NCI-H1436 treated with DMSO at 0.1 percent for 48 hours (cell line): ENCODE measurements at regions not wholly inside any gene's neighbourhood (a gene's known extent, or its start where the extent isn't known, plus 50 kb on each side); places are given as distances from the start of the nearest gene placed in this dataset.

Experiments
- DNase-seq: peaks from one replicate; lab custom pipeline; 2025; lab: John Stamatoyannopoulos, UW

- no peak for DNase-seq
These were observed 103.8 kb upstream of the MME start for GRCh38 chr3:154976072-154976983.

DNA sequence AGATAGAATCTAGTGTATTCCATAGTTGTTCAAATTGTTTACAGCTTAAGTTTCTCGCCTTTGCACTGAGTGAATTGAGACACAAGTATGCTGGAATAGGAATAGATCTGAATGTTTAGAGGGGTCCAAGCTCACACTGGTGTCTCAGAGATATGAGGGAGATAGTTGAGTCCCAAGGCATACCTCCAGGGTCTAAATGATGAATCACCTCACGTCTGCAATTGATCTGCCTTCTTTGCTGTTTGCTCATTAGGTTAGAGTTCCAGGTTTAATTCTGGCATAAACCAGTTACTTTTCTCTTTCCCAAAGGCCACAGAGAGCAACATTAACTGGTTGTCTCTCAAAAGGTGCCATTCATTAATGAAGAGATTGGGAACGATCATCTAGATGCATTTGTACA, 106.3 kb upstream of the MME start:
- no peak for DNase-seq

- no peak for DNase-seq
These were observed 107.2 kb upstream of the MME start for GRCh38 chr3:154972951-154973350.

- DNase-seq, result no peak
These were observed 108.3 kb upstream of the MME start for GRCh38 chr3:154971771-154972326.

DNA sequence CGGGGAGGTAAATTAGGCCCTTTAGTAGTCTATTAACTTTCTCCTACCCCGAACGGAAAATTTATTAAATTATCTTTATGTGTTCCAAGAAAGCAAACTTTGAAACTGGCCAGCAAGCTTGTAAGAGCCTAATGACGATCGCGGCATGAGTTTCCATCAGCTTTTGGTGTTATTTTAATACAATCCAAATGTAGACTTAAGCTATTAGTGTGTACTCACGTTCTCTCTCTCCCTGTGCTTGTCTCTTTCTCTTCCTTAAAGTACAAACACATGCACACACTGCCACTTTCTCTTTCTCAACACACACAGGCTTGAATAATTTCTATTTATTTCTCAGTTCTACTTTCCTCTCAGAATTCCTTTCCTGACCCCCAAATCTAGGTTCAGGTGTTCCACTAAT, 108.8 kb upstream of the MME start:
- DNase-seq, result no peak

DNA sequence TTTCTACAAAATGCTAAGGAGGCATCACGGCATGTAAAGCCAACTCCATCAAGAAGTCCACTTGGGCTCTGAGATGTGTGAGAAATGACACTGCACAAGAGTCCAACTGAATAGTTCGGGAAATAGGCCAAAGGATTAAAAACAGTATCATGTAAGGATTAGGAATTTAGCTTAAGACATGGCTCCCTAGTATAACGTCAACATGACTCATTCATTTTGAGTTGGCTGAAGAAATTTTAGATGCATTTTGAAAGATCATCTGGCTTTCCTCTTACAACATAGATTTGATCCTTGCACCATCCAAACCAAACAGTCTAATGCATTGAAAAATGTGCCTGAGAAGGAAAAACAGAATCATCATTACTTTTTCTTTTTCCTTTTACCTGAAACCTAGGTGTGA, 109.3 kb upstream of the MME start:
- DNase-seq, result no peak

DNA sequence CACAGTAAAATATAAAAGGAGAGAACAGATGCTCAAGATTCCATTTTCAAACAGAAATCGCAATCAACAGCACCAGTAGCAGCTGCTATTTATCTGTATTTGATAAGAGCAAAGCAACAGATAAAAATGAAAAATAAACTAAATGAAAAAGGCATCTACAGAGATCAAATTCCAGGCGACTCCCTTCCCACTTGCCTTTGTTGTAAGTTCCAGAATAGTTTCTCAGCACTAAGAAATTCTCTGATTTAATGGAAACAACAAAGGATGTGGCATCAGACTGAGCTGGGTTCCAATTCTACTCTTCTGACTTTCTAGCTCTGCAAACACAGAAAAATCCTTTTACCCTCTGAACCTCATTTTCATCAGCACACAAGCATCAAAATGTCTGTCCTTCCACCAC, 110.8 kb upstream of the MME start:
- DNase-seq, result no peak

DNA sequence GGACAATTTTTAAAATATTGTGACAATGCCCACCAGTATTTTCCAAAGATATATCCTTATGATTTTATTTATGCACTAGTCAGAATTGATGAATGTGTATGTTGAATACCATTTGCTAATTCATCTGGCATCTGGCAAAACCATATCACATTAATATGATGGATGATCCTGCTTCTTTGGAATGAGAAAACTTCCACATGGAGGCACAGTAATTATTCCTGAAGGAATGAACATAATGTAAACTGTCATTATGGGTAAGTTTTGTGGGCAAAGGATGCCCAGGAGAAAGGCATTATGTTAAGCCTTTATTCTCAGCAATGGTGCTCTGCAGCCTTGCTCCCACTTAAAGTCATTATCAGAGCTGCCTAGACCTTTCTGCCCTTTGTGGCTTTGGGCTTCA, 113.0 kb upstream of the MME start:
- DNase-seq, result no peak

- no peak for DNase-seq
These were observed 123.3 kb upstream of the MME start for GRCh38 chr3:154956815-154957214.

DNA sequence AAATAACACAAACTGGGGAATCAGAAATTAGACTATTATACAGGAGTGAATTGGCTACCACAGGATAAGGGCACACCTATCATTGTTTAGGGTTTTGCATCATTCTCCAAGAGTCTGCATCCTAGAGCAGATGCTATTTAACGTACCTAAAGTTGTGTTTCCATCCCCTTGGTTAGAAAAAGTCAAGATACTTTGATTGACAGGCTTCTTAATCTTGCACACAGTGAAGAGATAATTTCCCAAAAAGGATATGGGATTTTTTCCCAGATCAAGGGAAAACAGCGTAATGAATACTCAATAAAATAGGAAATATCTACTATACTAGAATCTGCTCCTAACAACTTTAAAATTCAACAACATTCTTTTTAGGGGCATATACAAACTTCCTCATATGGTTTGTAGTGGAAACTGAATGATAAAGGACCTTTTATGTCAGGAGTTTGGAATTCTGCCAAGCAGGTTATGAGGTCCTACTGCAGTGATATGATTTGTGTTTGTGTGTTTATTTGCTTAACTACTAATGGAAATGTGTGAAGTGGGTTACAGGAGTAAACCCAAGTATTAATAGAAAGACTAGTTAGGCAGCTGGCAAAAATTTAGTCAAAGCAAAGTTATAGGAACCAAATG, 124.1 kb upstream of the MME start:
- DNase-seq, result no peak

DNA sequence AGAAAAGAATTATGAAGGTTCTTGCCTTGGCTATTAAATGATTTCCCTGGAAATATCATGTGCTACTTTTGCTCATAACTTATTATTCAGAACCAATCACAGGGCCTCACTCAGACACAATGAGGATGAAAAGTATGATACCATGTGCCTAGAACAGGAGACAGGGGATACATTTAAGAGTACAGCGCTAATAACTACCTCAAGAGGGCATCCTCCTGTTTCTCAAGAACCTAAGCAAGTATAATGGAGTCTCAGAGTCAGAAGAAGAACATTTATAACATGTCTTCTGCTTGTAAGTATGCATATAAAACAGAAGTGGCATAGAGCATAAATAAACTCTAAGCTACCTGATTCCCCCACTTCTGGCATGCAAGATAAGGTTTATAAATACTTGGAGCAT, 125.4 kb upstream of the MME start:
- DNase-seq, result no peak

DNA sequence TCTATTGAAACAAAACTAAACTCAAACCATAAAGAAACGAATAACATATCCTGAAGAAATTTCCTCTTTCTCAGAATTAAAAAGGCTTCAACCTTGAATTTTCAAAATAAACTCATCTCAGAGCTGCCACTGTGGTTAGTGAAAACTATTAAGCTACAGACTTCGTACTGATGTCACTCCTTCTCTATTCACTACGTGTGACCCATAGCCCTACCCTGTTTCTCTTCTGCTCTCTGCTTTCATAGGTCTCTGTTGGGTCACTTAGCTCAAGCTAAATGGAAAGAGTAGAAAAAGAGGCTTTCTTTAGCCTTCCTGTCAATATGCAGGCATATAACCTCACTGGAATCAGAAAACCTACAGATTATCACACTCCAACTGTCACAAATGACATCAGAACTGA, 126.6 kb upstream of the MME start:
- DNase-seq, result no peak

GRCh38 chr3:154952553-154952952, 127.6 kb upstream of the MME start:
- no peak for DNase-seq

GRCh38 chr3:154943981-154944380, 136.1 kb upstream of the MME start:
- no peak for DNase-seq

DNA sequence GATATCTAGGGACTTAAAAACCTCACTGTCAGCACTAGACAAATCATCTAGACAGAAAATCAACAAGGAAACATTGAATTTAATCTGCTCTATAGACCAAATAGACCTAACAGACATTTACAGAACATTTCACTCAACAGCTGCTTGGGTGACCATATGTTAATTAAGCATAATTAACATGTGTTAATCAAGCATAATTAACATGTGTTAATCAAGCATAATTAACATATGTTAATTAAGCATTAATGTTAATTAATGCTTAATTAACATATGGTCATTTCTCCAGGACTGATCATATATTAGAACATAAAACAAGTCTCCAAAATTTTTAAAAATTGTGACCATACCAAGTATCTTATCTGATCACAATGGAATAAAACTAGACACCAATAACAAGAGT, 137.3 kb upstream of the MME start:
- DNase-seq, result no peak

DNA sequence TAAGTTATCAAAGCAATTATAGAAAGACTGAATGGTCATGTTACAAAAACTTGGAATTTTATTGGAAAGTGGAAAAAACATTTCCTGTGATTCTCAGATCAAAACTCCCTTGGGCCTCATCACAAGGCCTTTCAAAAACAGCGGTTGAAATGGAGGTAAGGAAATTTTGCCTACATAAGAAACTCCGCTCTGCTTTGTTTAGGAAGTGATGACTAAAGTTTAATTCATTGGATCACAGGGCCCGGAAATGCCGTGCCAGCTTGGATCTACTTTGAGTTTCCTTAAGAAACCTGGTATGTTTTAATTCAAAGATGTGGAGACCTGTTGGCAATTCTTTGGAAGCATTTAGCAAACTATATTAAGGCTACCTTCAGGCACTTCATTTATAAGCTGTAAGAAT, 143.9 kb upstream of the MME start:
- DNase-seq, result no peak

DNA sequence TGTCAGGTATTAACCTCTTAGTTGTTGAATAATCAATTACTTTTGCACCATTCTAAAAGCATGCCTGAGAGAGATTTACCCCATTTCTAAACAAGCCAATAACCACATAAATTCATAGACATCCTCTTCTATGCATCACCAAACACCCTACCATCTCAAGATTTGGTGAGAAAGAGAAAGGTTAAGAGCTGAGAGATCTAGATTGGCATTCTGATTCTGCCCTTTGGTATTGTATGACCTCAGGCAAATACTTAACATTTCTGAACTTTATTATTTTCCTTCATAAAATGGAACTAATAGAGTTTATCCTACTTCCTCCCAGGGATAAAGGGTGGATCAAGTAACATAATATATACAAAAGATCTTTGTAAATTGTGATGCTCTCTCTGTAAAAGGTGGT, 146.5 kb upstream of the MME start:
- no peak for DNase-seq

GRCh38 chr3:154932633-154933032, 147.5 kb upstream of the MME start:
- no peak for DNase-seq

DNA sequence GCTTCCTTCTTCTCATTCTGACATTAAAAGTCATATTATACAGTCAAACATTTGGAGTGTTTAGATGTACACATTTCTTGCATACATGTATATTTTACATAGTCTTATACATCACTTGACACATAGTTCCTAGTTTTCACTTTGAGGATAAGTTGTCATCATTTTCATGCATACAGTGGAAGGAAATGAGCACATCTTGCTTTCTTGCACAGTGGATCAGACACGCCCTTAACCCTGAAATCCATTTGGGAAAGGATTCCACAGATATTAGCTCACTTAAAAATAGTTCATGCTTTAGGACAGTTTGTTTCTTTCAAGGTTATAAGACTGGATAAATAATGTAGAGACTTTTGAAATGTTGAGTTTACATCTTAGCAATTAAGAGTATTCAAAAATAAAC, 148.6 kb upstream of the MME start:
- no peak for DNase-seq

- DNase-seq, result no peak
These were observed 153.4 kb upstream of the MME start for GRCh38 chr3:154926721-154927120.

GRCh38 chr3:154921351-154921750, 158.8 kb upstream of the MME start:
- DNase-seq, result no peak

DNA sequence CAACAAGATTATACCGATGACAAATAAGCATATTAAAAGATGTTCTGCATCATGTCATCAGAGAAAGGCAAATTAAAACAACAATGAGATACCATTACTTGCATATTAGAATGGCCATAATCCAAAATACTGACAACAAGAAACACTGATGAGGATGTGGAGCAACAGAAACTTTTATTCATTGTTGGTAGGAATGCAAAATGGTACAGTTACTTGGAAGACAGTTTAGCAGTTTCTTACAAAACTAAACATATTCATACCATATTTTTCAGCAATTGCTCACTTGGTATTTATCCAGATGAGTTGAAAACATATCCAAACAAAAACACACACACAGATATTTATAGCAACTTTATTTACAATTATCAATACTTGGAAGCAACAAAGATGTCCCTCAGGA, 160.9 kb upstream of the MME start:
- DNase-seq, result no peak

DNA sequence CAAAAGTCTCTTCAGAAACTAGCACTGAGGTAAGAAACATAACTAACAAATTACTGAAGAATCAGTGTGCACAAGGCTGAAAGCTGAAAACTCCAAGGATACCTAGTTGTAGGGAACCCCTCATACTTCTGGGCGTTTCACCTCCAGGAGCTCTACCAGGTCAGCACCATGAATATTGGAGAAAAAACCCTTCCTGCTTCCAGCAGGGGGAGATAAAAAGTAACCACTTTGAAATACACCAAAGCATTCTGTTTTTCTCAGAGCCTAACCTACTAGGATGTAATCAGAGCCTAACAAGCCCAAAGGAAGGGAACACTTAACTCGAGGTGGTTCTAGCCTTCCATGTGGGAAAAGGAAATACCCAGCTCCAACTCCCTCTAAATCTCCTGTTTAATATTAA, 175.8 kb upstream of the MME start:
- DNase-seq, result no peak
